ENCODE measurements at regions not wholly inside any gene's neighbourhood (a gene's known extent, or its start where the extent isn't known, plus 50 kb on each side); places are given as distances from the start of the nearest gene placed in this dataset.

DNA sequence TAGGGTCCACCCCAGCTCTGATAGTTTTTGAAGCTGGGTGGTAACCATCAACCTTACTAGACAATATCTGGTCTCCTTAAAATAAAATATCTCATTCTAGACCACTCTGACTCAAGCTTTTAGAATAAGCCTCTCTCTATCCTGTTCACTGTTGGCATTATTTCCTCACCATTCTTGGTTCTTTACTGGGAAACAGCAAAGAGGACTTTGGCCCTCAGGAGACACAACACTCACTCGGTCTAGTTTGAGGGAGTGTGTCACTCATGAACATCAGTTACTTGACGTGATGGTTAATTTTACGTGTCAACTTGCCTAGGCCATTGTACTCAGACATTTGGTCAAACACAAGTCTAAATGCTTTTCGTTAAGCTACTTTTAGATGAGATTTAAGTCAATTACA, 110.6 kb downstream of the FAM76B start:
- TF ChIP-seq, protein P1, sequence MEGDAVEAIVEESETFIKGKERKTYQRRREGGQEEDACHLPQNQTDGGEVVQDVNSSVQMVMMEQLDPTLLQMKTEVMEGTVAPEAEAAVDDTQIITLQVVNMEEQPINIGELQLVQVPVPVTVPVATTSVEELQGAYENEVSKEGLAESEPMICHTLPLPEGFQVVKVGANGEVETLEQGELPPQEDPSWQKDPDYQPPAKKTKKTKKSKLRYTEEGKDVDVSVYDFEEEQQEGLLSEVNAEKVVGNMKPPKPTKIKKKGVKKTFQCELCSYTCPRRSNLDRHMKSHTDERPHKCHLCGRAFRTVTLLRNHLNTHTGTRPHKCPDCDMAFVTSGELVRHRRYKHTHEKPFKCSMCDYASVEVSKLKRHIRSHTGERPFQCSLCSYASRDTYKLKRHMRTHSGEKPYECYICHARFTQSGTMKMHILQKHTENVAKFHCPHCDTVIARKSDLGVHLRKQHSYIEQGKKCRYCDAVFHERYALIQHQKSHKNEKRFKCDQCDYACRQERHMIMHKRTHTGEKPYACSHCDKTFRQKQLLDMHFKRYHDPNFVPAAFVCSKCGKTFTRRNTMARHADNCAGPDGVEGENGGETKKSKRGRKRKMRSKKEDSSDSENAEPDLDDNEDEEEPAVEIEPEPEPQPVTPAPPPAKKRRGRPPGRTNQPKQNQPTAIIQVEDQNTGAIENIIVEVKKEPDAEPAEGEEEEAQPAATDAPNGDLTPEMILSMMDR (conservative IDR thresholded peaks at IDR 0.05 in 1 of 2, IDR thresholded peaks at IDR 0.05 in 1 of 2; ENCODE audit: low read depth in 1 of 2, low read length in 2 of 2) = no peak
- TF ChIP-seq EZH2 (IDR thresholded peaks at IDR 0.05; ENCODE audit: low read length, missing control alignments) = no peak
